GM21723 (cell line): ENCODE measurements at regions not wholly inside any gene's neighbourhood (a gene's known extent, or its start where the extent isn't known, plus 50 kb on each side); places are given as distances from the start of the nearest gene placed in this dataset.

Experiments used
- ATAC-seq: cut with Tn5 transposase; IDR thresholded peaks from one replicate; pipeline ENCODE4 v1.9.1; 2021; ENCODE audit warnings: mild to moderate bottlenecking, moderate library complexity; ENCODE audit not compliant: unreplicated experiment

- no peak for ATAC-seq
Observed at GRCh38 chr15:62816342-62817069, 226.0 kb upstream of the TPM1 start.

GRCh38 chr15:62818691-62819090 is 223.9 kb upstream of the TPM1 start:
- no peak for ATAC-seq

- ATAC-seq = no peak
Observed at GRCh38 chr15:62821384-62822131, 221.0 kb upstream of the TPM1 start.

GRCh38 chr15:62822228-62822627 is 220.3 kb upstream of the TPM1 start:
- ATAC-seq = no peak

GRCh38 chr15:62823561-62823960 is 219.0 kb upstream of the TPM1 start:
- no peak for ATAC-seq

GRCh38 chr15:62824111-62825015 is 218.2 kb upstream of the TPM1 start:
- no peak for ATAC-seq

- ATAC-seq = no peak
Observed at GRCh38 chr15:62825191-62825590, 217.4 kb upstream of the TPM1 start.

- no peak for ATAC-seq
Observed at GRCh38 chr15:62826561-62826960, 216.0 kb upstream of the TPM1 start.

- no peak for ATAC-seq
Observed at GRCh38 chr15:62828364-62828763, 214.2 kb upstream of the TPM1 start.

GRCh38 chr15:62832231-62832630 is 210.3 kb upstream of the TPM1 start:
- no peak for ATAC-seq

- no peak for ATAC-seq
Observed at GRCh38 chr15:62833646-62834045, 208.9 kb upstream of the TPM1 start.

- no peak for ATAC-seq
Observed at GRCh38 chr15:62834686-62835329, 207.7 kb upstream of the TPM1 start.

GRCh38 chr15:62835351-62835750 is 207.2 kb upstream of the TPM1 start:
- no peak for ATAC-seq

GRCh38 chr15:62835762-62836161 is 206.8 kb upstream of the TPM1 start:
- no peak for ATAC-seq

- no peak for ATAC-seq
Observed at GRCh38 chr15:62840526-62841268, 201.8 kb upstream of the TPM1 start.

GRCh38 chr15:62841269-62841628 is 201.3 kb upstream of the TPM1 start:
- no peak for ATAC-seq

- ATAC-seq = no peak
Observed at GRCh38 chr15:62841891-62842559, 200.5 kb upstream of the TPM1 start.

- no peak for ATAC-seq
Observed at GRCh38 chr15:62843311-62843710, 199.2 kb upstream of the TPM1 start.

GRCh38 chr15:62844564-62845240 is 197.8 kb upstream of the TPM1 start:
- no peak for ATAC-seq
